ENCODE measurements at regions not wholly inside any gene's neighbourhood (a gene's known extent, or its start where the extent isn't known, plus 50 kb on each side); places are given as distances from the start of the nearest gene placed in this dataset.
"Not testable (repeated sequence)": the region's sequence is repeated elsewhere in the genome, so short reads cannot be mapped to it uniquely, and the experiment has no call there.

GRCh38 chr22:46026899-46027210 is 49.9 kb upstream of the WNT7B start:
- DNase-seq (ENCODE audit: low read depth), result no peak

DNA sequence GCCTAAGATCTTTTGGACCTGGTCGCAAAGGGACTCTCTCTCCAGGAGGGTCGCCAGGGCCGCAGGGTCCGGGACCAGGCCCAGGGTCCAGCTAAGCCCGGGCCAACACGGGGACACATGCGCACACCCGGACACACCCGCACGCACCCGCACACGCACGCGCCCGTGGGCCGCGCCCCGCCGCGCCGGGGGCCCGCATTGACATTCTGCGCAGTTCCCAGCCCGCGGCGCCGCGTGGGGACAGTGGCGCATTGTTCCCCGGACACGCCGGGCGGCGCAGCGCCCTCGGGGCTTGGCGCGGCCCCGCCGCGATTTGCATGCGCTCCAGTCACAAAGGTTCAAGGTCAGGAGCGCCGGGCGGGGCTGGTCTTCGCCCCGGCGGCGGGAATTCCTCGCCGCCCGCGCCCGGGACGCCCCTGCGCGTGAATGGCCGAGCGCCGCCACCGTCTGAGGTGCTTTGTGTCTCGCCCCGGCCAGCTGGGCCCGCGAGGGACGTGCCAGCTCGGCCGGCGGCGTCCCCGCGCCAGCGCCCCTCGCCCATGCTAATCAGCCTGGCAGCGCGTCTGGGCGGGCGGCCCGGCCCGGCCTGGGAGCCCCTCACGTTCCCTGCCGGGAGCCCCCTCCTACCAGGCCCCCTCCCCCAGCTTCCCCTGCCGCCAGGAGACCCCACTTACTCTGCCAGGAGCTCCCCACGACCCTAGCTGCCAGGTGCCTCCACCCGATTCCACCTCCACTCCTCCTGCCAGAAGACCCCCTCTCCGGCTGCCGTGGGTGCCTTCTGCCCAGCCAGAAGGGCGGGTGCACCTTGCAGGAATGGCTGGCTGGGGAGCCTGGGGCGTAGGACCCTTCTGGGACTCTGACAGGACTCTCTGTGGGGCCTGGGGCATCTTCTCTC is 50.5 kb upstream of the WNT7B start:
- no peak for DNase-seq (ENCODE audit: low read depth)

GRCh38 chr22:46028106-46028991 is 51.4 kb upstream of the WNT7B start:
- no peak for DNase-seq (ENCODE audit: low read depth)

DNA sequence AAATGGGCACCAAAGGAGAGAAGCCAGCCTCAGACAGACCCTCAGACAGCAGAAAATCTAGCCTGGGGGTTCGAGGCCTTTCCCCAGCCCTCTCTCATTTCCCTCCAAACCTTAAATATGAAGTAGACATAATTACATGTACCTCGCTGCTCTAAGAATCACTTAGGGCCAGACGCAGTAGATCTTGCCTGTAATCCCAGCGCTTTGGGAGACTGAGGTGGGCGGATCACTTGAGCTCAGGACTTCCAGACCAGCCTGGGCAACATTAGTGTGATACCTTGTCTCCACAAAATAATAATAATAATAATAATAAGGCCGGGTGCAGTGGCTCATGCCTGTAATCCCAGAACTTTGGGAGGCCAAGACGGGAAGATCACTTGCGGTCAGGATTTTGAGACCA is 52.1 kb upstream of the WNT7B start:
- DNase-seq (ENCODE audit: low read depth), result no peak

- DNase-seq (ENCODE audit: low read depth), result no peak
Measured at GRCh38 chr22:46029574-46030200, 52.7 kb upstream of the WNT7B start.

- no peak for DNase-seq (ENCODE audit: low read depth)
Measured at GRCh38 chr22:46030231-46030880, 53.4 kb upstream of the WNT7B start.

GRCh38 chr22:46031066-46031465 is 54.1 kb upstream of the WNT7B start:
- DNase-seq (ENCODE audit: low read depth), result no peak

GRCh38 chr22:46031557-46031956 is 54.6 kb upstream of the WNT7B start:
- DNase-seq (ENCODE audit: low read depth), result no peak

DNA sequence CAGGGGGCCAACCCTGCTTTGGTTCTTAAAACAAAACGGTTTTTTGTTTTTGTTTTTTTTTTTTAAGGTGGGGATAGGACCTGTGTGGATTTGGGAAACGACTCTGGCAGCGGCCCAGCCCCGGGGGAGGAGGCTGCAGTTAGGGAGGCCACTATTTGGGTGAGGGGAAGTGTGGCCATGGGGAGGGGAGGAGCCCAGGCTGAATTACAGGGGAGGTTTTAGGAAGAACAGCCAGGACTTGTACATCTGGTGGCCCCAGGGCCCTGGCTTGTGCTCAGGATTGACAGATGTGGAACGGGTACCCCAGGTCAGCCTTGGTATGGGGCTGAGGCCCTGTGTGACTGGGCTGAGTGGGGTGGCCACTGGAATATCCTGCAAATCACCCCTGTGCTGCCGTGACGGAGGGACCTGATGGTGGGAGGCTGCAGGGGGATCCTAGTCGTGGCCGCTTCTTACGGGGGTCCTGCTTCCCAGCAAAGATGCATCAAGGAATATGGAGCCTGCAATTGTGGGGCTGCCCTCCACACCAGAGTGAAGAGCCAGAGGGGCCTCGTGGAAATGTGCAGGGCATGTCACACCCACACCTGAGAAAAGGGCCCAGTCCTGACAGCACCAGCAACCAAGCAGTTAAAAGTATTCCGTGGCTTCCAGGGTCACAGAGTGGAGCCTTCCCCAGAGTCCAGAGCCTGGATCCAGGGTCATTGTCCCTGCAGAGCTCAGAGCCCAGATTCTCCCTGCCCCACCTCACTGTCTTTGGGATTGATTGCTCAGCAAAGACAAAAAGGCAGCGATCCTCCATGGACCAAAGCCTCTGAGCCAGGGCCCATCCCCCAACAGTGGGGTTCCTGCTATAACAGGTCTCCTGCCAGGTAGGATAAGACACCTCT is 55.2 kb upstream of the WNT7B start:
- no peak for DNase-seq (ENCODE audit: low read depth)

DNA sequence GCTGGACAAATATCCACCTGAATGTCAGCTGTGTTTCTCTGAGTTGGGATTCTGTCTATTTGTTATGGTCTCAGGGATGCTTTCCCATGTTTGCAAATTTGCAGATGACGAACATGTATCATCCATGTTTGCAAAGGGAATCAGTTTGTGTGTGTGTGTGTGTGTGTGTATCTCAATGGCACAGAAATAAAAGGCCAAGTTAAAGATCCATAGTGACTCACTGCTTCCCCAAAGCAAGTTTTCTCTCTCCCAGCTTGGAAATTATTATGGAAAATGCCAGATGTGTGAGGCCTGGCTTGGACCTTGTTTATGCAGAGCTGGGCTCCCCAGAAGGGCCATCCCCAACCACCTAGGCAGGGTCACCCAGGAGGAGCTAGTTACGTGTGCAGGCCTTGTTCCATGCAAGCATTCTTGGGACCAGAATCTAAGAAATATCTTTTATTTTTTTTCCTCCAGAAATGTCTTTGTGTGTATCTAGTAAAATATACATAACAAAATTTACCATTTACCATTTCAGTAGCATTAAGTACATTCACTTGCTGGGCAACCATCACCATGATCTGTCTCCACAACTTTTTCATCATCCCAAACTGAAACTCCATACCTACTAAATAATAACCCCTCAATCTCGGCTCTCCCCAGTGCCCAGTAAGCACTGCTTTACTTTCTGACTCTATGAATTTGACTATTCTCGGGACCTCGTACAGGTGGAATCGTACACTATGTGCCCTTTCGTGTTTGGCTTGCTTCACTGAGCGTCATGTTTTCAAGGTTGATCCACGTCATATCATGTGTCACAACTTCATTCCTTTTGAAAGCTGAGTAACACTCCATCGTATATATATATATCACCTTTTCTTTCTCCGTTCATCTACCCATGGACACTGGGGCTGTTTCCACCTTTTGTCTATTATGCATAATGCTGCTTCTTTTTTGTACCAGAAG is 56.6 kb upstream of the WNT7B start:
- DNase-seq (ENCODE audit: low read depth), result no peak

DNA sequence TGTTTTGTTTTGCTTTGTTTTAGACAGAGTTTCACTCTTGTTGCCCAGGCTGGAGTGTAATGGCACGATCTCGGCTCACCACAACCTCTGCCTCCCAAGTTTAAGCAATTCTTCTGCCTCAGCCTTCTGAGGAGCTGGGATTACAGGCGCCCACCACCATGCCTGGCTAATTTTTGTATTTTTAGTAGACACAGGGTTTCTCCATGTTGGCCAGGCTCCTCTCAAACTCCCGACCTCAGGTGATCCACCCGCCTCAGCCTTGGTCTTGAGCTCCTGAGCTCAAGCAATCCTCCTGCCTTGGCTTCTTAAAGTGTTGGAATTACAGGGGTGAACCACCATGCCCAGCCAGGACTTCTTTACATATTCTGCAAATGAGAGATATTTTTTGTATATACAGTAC is 57.5 kb upstream of the WNT7B start:
- DNase-seq (ENCODE audit: low read depth), result not testable (repeated sequence)

DNA sequence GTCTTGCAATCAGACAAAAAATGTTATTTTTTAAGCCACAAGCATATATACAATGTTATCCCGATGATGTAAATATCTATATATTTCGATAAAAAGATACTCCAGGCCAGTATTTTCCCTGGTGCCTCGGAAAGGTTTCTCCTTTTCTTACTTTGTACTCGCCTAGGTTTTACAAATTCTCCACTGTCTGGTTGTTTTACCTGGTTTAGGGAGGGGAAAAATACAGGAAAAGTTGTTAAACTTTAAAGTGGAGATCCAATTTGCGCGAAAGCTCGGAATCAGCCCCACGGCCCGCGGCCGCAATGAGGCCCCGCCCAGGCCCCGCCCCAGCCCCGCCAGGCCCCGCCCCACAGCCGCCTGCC is 58.4 kb upstream of the WNT7B start:
- no peak for DNase-seq (ENCODE audit: low read depth)

DNA sequence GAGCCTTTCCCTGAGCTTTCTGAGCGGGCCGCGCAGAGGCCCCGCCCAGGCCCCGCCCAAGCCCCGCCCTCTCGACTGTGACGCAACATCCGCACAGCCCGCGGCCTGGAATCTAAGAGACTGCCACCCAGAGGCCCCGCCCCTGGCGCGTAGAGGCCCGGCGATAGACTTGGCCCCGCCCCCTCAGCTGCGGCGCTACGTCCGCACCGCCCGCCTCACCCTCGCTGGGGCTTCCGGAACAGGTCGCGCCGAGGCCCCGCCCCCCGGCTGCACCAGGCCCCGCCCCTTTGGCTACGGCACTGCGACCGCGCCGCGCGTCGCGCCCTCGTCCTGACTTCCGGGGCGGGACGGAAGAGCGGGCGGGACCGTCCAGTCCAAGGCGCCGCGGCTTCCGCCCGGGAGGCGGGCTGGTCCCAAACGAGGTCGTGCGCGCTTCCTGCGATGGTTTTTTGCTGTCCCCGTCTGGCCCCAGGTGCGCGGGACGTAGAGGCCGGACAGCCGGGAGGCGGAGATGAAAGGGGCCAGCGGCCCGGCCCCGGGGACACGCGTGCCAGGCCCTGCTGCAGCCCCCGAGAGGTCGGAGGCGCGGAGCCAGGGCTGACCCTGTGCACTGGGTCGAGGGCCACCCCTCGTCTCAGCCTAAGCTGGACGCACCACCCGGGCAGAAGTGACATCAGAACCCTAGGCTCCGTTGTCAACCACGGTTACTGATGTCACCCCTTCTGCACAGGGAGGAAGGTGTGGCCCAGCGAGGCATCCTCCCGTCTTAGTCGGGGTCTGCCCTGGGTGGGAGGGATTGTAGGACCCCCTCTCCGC is 59.0 kb upstream of the WNT7B start:
- peak; percentile 100 for DNase-seq (ENCODE audit: low read depth)

DNA sequence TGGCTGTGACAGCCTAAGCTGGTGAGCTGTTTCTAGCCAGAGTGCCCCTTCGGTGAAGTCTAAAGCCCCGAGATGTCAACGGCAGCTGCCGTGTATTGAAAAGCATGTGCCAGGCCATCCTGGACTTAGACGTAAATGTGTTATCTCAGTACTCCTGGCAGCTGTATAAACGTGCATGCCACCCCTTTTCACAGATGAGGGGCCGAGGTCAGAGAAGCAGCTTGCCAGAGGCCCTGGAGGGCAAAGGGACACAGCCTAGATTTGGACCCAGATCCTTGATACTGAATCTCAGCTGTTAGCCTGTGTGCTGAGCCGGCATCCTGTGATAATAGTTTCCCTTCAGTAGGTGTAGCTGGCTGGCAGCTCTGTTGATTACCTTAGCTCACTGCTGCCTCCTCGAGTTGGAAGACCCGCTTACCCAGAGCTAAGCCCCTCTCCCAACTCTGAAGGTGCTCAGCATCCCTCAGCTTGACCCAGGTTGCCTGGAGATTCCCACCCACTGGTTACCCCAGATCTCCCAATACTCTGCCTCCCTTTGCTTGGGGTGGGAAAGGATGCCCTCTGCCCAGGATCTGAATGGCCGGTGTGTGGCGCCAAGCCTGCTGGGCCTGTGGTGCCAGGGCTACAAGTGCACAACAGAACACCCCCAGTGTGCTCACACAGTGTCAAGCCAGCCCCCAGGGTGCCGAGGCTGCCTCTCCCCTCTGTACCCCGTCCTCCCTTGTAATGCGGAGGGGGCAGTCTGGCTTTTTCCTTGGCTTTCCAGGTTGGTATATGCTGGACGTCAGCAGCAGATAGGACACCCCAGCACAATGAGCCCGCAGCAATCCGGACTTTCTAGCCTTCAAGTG is 59.8 kb upstream of the WNT7B start:
- DNase-seq (ENCODE audit: low read depth), result no peak

- DNase-seq (ENCODE audit: low read depth), result no peak
Measured at GRCh38 chr22:46038174-46038487, 61.2 kb upstream of the WNT7B start.

- DNase-seq (ENCODE audit: low read depth), result no peak
Measured at GRCh38 chr22:46038516-46039430, 61.8 kb upstream of the WNT7B start.

DNA sequence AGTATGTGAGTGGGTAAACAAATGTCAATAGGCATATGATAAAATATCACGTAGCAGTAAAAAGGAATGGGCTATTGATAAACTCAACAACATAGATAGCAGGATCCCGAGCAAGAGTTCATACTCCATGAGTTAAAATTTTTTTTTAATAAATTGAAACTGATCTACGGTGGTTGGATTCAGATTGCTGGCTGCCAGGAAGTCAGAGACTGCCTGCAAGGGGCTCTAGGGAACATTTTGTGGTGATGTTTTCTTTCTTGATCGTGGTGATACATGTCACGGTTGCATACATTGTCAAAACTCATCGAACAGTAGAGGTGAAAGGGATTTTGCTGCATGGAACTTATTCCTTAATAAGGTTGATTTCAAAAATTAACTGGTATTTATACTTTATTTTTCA is 62.6 kb upstream of the WNT7B start:
- DNase-seq (ENCODE audit: low read depth), result no peak

Measured in activated T-helper 9 cell treated with anti-CD3 and anti-CD28 coated beads, Interleukin-2, amount 50 U/mL, for 16 hours (primary cell).